ENCODE measurements at regions not wholly inside any gene's neighbourhood (a gene's known extent, or its start where the extent isn't known, plus 50 kb on each side); places are given as distances from the start of the nearest gene placed in this dataset.
"Not testable (repeated sequence)": the region's sequence is repeated elsewhere in the genome, so short reads cannot be mapped to it uniquely, and the experiment has no call there.

- no peak for DNase-seq (ENCODE audit: low read depth)
These were observed 302.3 kb upstream of the IGFBP7 start for GRCh38 chr4:57412259-57413054.

DNA sequence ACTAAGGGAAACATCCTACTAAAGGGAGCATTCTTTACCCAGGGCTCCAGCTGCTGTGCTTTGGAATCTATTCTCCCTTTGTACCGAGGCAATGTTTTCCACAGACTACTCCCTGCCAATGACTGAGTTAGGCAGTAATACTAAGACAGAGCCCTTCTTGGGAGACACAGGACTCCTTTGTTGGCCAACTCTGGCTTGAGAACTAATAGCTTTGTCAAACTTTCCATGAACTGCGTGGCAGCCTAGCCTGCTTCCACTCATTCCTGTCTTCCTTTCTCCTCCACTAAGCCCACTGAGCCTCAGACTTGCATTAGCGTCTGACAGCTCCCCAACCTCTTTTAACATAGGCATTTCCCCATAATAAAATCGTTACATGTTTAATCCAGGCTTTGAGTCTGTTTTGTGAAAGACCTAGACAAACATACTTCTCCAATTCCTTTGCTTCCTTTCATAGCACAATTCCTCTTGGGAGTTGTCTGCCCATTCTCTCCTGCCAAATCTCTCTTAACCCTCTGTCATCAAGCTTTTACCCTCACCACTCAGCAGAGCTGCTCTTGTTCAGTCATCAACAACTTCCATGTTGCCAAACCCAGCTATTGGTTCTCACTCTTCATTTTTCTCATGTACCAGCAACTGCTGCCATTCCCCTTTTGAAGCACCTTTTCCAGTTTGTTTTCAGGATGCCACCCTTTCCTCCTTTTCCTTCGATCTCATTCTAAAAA lies 300.3 kb upstream of the IGFBP7 start:
- DNase-seq (ENCODE audit: low read depth): peak; percentile 36

GRCh38 chr4:57405359-57405758 lies 295.2 kb upstream of the IGFBP7 start:
- peak; percentile 36 for DNase-seq (ENCODE audit: low read depth)

DNA sequence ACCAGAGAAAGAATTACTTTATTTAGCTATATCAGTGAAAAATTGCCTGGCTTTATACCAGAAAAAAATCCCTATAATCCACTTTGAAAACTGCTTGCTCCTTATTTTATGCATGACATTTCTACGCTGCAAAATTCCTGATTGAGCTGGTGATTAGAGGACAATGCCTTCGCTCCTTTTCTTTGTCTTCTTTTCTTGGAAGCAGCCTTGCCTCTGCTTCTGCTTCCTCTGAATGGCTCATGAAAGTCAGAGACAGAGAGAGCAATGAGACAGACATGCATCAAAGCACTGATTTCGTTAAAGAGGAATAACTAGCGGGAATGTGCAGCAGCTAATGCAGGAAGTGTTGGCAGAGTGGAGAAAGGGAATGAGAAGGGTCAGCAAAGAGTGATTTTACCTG lies 294.3 kb upstream of the IGFBP7 start:
- DNase-seq (ENCODE audit: low read depth): no peak

DNA sequence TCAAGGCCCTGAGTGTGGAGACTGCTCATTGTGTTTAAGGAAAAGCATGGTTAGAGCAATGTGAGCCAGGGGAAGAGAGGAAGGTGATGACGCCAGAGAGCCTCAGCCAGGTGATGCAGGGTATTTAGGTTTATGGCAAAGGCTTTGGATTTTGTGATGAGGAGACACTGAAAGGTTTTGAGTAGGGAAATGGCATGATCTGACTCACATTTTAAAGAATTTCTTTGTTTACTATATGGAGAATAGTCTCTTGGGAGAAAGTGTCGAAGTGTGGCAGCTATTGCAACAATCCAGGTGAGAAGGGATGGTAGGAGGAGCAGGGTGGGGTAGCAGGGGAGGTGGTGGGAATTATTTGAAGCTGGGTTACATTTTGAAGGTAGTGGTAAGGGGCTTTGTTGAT lies 293.4 kb upstream of the IGFBP7 start:
- no peak for DNase-seq (ENCODE audit: low read depth)

DNA sequence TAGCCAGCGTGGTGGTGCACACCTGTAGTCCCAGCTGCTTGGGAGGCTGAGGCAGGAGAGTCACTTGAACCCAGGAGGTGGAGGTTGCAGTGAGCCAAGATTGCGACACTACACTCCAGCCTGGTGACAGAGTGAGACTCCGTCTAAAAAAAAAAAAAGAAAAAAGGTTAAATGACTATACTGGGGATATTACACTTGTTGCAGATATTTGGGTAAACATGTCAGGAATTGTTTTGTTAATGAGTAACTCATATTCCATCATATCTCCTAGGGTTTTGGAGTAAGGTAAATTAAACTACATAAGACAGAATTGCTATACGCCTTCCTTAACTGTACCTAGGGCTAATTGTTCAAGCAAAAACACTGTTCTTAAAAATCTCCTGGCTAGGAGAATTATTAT lies 291.4 kb upstream of the IGFBP7 start:
- DNase-seq (ENCODE audit: low read depth): no peak

- DNase-seq (ENCODE audit: low read depth): no peak
These were observed 268.6 kb upstream of the IGFBP7 start for GRCh38 chr4:57378766-57379165.

DNA sequence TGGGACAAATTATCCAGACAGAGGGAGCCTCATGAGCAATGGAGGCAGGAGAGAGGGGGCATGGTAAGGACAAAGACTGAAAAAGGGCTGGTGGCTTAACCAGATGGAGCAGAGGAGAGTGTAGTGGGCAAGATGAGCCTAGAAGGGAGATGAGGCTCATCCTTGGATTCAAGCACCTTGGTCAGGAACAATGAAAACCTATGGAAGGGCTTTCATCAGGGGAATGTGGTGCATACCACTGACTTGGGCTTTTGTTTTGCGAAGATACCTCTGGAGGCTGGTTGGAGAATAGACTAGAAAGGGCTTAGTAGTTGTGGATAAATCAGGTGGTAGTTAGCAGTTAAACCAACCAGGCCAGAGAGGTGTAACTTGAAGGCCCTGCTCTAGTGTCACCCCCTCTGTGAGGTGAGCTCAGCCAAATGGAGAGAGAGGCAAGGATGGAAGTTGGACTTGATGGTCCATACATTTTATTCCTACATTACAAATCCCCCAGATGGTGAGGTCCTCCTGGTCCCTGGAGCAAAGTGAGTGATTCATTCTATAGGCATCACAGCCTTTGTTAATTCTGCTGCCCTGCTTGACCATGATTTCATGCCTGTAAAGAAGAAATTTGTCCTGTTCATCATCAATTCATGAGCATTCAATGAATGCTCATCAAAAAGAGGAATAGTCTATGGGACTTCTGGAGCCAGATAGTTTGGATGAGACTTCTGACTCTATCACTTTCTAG lies 264.8 kb upstream of the IGFBP7 start:
- no peak for DNase-seq (ENCODE audit: low read depth)

DNA sequence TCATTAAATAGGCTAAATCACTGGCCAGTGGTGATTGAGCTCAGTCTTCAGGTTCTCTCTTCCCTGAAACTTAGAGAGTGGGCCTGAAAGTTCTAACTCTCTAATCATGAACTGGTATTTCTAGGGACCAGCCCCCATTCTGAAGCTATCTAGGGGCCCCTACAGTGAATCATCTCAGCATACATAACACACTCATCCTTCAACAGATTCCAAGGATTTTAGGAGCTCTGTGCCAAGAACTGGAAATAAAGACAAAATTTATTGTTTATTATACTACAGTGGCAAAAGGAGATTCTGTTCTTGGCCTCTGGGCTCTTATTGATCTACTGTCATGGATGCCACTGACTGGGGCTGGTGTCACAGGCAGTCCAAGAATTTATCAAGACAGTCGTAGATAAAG lies 263.8 kb upstream of the IGFBP7 start:
- no peak for DNase-seq (ENCODE audit: low read depth)

- DNase-seq (ENCODE audit: low read depth): no peak
These were observed 261.5 kb upstream of the IGFBP7 start for GRCh38 chr4:57371671-57372070.

DNA sequence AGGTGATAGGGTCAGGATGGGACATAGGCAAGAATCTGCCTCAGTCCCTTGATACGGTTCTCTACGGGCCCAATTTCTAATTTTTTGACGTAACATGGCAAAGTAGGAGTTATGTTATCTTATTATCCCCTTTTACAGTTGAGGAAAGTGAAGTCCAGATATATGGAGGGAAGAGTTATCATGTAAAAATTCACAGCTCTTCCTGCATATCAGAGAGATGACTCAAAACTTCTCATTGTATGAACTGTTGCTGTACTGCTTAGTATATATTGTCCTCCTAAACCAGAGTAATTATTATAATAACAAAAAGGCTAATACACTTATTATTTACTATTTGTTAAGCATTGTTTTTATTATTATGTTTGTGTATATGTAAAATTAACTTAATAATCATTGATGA lies 260.5 kb upstream of the IGFBP7 start:
- DNase-seq (ENCODE audit: low read depth): no peak

- no peak for DNase-seq (ENCODE audit: low read depth)
These were observed 259.3 kb upstream of the IGFBP7 start for GRCh38 chr4:57369446-57369845.

DNA sequence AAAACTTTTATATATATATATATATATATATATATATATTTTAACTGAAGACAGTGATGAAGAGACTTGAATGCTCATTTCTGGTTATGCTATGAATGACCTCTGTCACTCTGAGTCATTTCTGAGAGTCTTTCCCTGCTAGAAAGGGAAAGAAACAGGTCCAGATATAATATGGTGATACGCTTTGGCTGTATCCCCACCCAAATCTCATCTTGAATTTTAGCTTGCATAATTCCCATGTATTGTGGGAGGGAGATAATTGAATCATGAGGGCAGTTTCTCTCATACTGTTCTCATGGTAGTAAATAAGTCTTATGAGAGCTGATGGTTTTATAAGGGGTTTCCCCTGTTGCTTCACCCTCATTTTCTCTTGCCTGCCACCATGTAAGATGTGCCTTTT lies 254.1 kb upstream of the IGFBP7 start:
- no peak for DNase-seq (ENCODE audit: low read depth)

DNA sequence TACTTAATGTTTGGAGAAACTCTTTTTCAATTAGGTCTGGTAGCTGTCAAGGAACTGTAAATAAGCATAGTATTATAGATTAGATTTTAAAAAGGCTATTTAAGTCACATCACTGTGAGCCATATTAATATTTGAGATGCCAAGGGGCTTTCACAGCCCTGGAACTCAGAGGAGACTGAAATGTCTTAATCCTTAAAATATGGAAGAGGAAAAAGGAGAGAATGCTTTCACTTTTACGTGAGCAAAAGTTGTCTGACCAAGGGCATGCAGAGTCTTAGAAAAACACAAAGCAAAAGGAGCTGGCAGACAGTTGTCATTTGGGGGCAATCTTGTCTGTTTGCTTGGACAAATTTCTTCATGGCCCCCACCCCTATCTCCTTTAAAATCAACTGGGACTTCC lies 253.2 kb upstream of the IGFBP7 start:
- DNase-seq (ENCODE audit: low read depth): no peak

DNA sequence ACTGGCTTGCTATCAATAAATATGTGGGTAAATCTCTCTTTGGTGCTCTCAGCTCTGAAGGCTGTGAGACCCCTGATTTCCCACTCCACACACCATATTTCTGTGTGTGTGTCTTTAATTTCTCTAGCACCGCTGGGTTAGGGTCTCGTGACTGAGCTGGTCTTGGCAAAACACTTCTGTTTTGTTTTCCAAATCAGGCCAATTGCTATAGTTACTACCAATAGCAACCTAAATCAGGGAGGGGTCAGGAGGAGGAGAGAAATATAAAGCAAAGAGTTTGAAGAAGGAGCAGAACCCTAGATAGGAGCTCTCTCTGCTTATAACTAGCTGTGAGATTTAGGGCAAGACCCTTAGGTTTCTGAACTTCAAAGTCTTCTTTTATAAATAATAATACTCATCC lies 250.5 kb upstream of the IGFBP7 start:
- no peak for DNase-seq (ENCODE audit: low read depth)

DNA sequence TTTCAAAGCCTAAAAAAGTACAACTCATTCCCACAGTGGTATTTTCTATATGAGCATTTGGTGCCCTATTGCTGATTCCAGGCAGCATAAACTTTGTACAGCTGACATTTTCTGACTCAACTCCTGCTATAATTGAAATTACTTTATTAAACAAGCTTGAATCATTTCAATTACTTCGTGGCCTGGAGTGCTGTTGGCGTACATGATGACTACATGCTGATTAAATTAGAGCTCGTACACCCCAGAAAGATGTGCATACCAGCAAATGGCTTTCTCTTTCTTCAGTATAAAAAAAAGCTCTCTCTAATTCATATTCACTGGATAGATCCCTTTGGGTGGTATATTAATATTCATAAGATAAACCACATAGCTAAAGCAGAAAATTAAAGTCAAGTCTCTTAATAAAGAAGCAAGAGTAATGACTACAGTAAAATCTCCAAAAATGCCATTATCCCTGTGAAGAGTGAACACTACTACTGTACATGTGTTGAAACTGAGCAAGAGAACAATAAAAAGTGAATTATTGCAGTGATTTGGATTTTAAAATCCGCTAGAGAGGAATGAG lies 245.0 kb upstream of the IGFBP7 start:
- DNase-seq (ENCODE audit: low read depth): no peak

GRCh38 chr4:57351731-57352130 lies 241.5 kb upstream of the IGFBP7 start:
- DNase-seq (ENCODE audit: low read depth): no peak

- no peak for DNase-seq (ENCODE audit: low read depth)
These were observed 234.1 kb upstream of the IGFBP7 start for GRCh38 chr4:57344296-57344695.

- no peak for DNase-seq (ENCODE audit: low read depth)
These were observed 232.2 kb upstream of the IGFBP7 start for GRCh38 chr4:57342411-57342810.

- DNase-seq (ENCODE audit: low read depth): not testable (repeated sequence)
These were observed 228.7 kb upstream of the IGFBP7 start for GRCh38 chr4:57338861-57339260.

DNA sequence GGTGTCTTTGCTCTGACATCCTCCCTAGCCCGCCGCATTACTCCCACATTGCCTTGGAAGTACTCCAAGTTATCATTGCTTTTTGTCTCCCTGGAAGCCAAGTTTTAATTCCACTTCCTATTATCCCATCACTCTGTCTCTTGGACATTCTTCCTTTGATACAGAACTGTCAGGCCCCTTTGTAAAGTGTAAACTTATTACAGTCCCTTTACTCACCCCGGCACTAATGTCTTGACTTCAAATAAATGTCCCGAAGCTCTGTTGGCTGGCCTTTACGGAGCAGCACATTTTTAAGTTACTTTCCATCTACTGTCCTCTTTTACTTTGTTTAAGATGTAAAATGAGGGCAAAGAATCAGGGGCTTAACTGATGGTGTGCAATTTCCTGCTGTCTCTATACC lies 223.5 kb upstream of the IGFBP7 start:
- no peak for DNase-seq (ENCODE audit: low read depth)

DNA sequence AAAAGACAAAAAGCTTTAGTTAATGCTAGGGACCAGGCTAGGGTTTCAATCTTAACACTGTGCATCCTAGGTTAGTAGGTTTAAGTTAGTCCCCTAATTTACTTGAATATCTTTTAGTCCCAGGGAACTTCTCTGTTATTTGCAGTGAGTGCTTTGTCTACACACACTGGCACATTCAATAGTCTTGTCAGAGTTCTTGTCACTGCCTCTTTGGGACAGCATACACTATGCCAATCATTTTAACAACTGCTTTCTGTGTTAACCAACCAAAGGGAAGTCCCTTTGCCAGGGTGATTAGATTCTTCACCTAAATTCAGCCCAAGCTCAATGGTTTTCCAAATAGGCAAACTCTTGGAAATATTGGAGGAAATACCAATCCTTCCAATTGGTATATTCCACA lies 221.8 kb upstream of the IGFBP7 start:
- DNase-seq (ENCODE audit: low read depth): no peak

- no peak for DNase-seq (ENCODE audit: low read depth)
These were observed 219.1 kb upstream of the IGFBP7 start for GRCh38 chr4:57329279-57329678.
